ENCODE measurements at regions not wholly inside any gene's neighbourhood (a gene's known extent, or its start where the extent isn't known, plus 50 kb on each side); places are given as distances from the start of the nearest gene placed in this dataset.

- TF ChIP-seq POLR2A (IDR thresholded peaks at IDR 0.05; ENCODE audit: extremely low read depth, insufficient read length), result no peak
- TF ChIP-seq, protein P1, sequence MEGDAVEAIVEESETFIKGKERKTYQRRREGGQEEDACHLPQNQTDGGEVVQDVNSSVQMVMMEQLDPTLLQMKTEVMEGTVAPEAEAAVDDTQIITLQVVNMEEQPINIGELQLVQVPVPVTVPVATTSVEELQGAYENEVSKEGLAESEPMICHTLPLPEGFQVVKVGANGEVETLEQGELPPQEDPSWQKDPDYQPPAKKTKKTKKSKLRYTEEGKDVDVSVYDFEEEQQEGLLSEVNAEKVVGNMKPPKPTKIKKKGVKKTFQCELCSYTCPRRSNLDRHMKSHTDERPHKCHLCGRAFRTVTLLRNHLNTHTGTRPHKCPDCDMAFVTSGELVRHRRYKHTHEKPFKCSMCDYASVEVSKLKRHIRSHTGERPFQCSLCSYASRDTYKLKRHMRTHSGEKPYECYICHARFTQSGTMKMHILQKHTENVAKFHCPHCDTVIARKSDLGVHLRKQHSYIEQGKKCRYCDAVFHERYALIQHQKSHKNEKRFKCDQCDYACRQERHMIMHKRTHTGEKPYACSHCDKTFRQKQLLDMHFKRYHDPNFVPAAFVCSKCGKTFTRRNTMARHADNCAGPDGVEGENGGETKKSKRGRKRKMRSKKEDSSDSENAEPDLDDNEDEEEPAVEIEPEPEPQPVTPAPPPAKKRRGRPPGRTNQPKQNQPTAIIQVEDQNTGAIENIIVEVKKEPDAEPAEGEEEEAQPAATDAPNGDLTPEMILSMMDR (IDR thresholded peaks at IDR 0.05; ENCODE audit: low read depth, low read length), result no peak
These were observed 164.5 kb upstream of the ETV3 start for GRCh38 chr1:157302724-157303123.

All from NB4 (cell line).